MM.1S (cell line): ENCODE measurements at regions not wholly inside any gene's neighbourhood (a gene's known extent, or its start where the extent isn't known, plus 50 kb on each side); places are given as distances from the start of the nearest gene placed in this dataset.

Experiments used
- DNase-seq: peaks from one replicate; pipeline ENCODE4 v3.0.0-alpha.2; 2015
- H2AFZ ChIP-seq: fragments of 300-600 bp; sonication (generic); 2 replicates; pipeline ENCODE4 v1.6.0; 2016; ENCODE audit warnings: antibody characterized with exemption, low read length
- H3F3A ChIP-seq: fragments of 300-600 bp; sonication (generic); 2 replicates; pipeline ENCODE4 v1.6.1; 2016; ENCODE audit warnings: mild to moderate bottlenecking, antibody characterized with exemption, low read length, moderate library complexity, mixed read lengths; ENCODE audit not compliant: insufficient read depth
- H3K27ac ChIP-seq: fragments of 300-600 bp; sonication (generic); 2 replicates; pipeline ENCODE4 v1.5.1; 2016; ENCODE audit warnings: mild to moderate bottlenecking, low read length
- H3K27me3 ChIP-seq: fragments of 300-600 bp; sonication (generic); replicated peaks from 2 replicates; pipeline ENCODE4 v1.6.0; 2016; ENCODE audit warnings: low read length; ENCODE audit not compliant: insufficient read depth
- H3K36me3 ChIP-seq: fragments of 300-600 bp; sonication (generic); replicated peaks from 2 replicates; pipeline ENCODE4 v1.6.1; 2016; ENCODE audit warnings: mild to moderate bottlenecking, low read length, mixed read lengths; ENCODE audit not compliant: insufficient read depth
- H3K4me1 ChIP-seq: fragments of 300-600 bp; sonication (generic); 2 replicates; pipeline ENCODE4 v1.6.1; 2016; ENCODE audit warnings: low read length, mixed read lengths
- H3K4me2 ChIP-seq: fragments of 300-600 bp; sonication (generic); 2 replicates; pipeline ENCODE4 v1.6.0; 2016; ENCODE audit warnings: low read depth, low read length
- H3K4me3 ChIP-seq: fragments of 300-600 bp; sonication (generic); 2 replicates; pipeline ENCODE4 v1.5.1; 2016; ENCODE audit warnings: low read length, mixed read lengths
- H3K79me2 ChIP-seq: fragments of 300-600 bp; sonication (generic); 2 replicates; pipeline ENCODE4 v1.6.1; 2016; ENCODE audit warnings: mixed run types, low read length, mixed read lengths
- H3K9ac ChIP-seq: fragments of 300-600 bp; sonication (generic); 2 replicates; pipeline ENCODE4 v1.6.1; 2016; ENCODE audit warnings: low read length, mixed read lengths
- H3K9me2 ChIP-seq: fragments of 300-600 bp; sonication (generic); replicated peaks from 2 replicates; pipeline ENCODE4 v1.6.1; 2016; ENCODE audit warnings: mild to moderate bottlenecking, low read length, mixed read lengths; ENCODE audit not compliant: insufficient read depth
- H3K9me3 ChIP-seq: fragments of 300-600 bp; sonication (generic); replicated peaks from 2 replicates; pipeline ENCODE4 v1.6.1; 2016; ENCODE audit warnings: mild to moderate bottlenecking, low read length, mixed read lengths; ENCODE audit not compliant: insufficient read depth
- H4K20me1 ChIP-seq: fragments of 300-600 bp; sonication (generic); 2 replicates; pipeline ENCODE4 v1.6.1; 2016; ENCODE audit warnings: mild to moderate bottlenecking, low read length, moderate library complexity, mixed read lengths; ENCODE audit not compliant: insufficient read depth
- CTCF ChIP-seq: fragments of 300-600 bp; sonication (generic); IDR thresholded peaks from 2 replicates; pipeline ENCODE4 v1.5.1; 2016; ENCODE audit warnings: antibody characterized with exemption, low read length, mixed read lengths
- EZH2 ChIP-seq: fragments of 300-600 bp; sonication (generic); optimal IDR thresholded peaks from 2 replicates; pipeline ENCODE3; 2017; ENCODE audit warnings: low read depth, mild to moderate bottlenecking, antibody characterized with exemption, low read length, mixed read lengths
- EZH2phosphoT487 ChIP-seq: fragments of 300-600 bp; sonication (generic); IDR thresholded peaks from 2 replicates; pipeline ENCODE4 v1.6.1; 2018; ENCODE audit warnings: antibody characterized with exemption, low read length

GRCh38 chr2:136212426-136213378 lies 94.8 kb upstream of the CXCR4 start:
- no peaks in the 10 kb centered on the region for H3K4me1 ChIP-seq
- H3F3A ChIP-seq, result no peaks in the 10 kb centered on the region
- H4K20me1 ChIP-seq, result no peaks in the 10 kb centered on the region
- DNase-seq, result no peak
- no peak overlapping the region for H3K4me2 ChIP-seq
- no peaks in the 10 kb centered on the region for H3K36me3 ChIP-seq
- H2AFZ ChIP-seq, result no peak overlapping the region
- H3K9me3 ChIP-seq, result no peaks in the 10 kb centered on the region
- H3K27me3 ChIP-seq, result no peaks in the 10 kb centered on the region
- no peaks in the 10 kb centered on the region for H3K9me2 ChIP-seq
- TF ChIP-seq EZH2phosphoT487 (no peak), CTCF (no peak), EZH2 (no peak)
- H3K9ac ChIP-seq, result no peak overlapping the region
- H3K4me3 ChIP-seq, result no peak overlapping the region
- H3K79me2 ChIP-seq, result no peaks in the 10 kb centered on the region
- H3K27ac ChIP-seq, result no peak overlapping the region

- no peak overlapping the region for H3K4me3 ChIP-seq
- H3K9me2 ChIP-seq, result no peaks in the 10 kb centered on the region
- no peaks in the 10 kb centered on the region for H3K27me3 ChIP-seq
- no peaks in the 10 kb centered on the region for H3K4me1 ChIP-seq
- no peaks in the 10 kb centered on the region for H3K36me3 ChIP-seq
- no peak overlapping the region for H3K9ac ChIP-seq
- no peaks in the 10 kb centered on the region for H4K20me1 ChIP-seq
- no peak overlapping the region for H3K4me2 ChIP-seq
- DNase-seq, result no peak
- H3K27ac ChIP-seq, result no peak overlapping the region
- no peak overlapping the region for H2AFZ ChIP-seq
- no peaks in the 10 kb centered on the region for H3K9me3 ChIP-seq
- TF ChIP-seq EZH2 (no peak), EZH2phosphoT487 (no peak), CTCF (no peak)
- H3F3A ChIP-seq, result no peaks in the 10 kb centered on the region
- no peaks in the 10 kb centered on the region for H3K79me2 ChIP-seq
Measured at GRCh38 chr2:136211701-136212100, 93.8 kb upstream of the CXCR4 start.

- Histone ChIP-seq H3K4me2 (no peak overlapping the region), H3K36me3 (no peaks in the 10 kb centered on the region), H3F3A (no peaks in the 10 kb centered on the region), H3K27me3 (no peaks in the 10 kb centered on the region), H3K4me1 (no peaks in the 10 kb centered on the region), H3K9ac (no peak overlapping the region), H3K9me2 (no peaks in the 10 kb centered on the region), H4K20me1 (no peaks in the 10 kb centered on the region), H3K9me3 (no peaks in the 10 kb centered on the region), H3K27ac (no peak overlapping the region), H3K4me3 (no peak overlapping the region), H2AFZ (no peak overlapping the region), H3K79me2 (no peaks in the 10 kb centered on the region)
- TF ChIP-seq CTCF (no peak), EZH2phosphoT487 (no peak), EZH2 (no peak)
- DNase-seq, result no peak
Measured at GRCh38 chr2:136210822-136211221, 92.9 kb upstream of the CXCR4 start.
